Eye (tissue), 1 donor: ENCODE measurements at regions not wholly inside any gene's neighbourhood (a gene's known extent, or its start where the extent isn't known, plus 50 kb on each side); places are given as distances from the start of the nearest gene placed in this dataset.
A peak's percentile ranks its signal among the peaks of the same experiment; 100 is the strongest.

Experiments used
- DNase-seq: peaks from one replicate; pipeline ENCODE4 v3.0.0-alpha.2; 2015

DNA sequence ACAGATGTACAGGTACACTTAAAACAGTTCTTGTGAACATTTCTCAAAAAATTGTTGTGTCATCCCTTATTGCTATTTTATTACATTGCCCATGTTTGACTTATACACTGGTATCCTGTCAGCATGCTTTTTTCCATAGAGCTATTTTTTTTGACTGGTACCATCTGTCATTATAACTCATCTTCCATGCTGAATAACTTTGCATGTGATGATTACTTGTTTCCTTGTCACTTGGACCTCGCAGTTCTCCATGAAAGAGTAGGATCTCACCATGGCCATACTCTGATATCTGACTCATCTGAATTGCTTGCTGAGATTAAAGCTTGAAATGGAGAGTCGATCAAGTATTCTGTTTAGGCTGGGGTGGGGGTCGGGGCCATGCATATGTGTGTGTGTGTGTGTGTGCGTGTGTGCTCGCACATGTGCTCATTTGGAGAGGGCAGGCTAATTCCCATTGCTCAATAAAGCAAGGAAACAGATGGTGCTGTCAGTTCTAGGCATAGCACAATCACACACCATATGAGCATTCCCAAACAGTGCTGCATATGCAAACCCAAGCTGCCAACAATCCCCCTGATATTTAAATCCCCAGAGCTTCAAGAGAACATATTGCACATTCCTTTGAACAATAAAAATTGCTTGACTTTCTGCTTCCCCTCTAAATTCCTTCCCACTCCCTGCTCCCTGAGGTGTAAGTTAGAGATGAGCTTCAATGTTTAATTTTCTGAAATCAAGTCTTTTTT lies 62.9 kb downstream of the NHLRC3 start:
- DNase-seq, result peak; percentile 79

DNA sequence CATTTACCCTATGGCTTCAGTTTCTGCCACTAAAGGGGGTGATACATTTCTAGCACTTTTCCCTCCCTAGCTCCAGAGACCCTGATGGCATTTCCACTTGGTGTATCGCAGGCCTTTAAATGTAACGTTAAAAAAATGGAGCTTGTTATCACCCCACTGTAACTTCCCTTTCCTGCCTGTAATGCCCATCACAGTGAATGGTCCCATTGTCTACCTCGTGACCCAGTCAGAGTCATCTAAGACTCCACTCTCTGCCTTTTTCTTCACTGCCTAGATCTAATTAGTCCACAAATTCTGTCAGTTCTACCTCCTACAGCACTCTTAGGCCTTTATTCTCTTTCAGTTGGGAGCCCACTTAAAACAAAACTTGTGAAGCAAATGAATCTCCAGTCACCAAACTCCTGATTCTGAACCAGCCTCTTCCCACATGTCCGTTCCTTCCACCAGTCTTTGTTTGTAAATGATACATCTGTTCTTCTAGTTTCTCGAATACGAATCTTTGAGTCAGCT lies 64.8 kb downstream of the NHLRC3 start:
- DNase-seq, result no peak

DNA sequence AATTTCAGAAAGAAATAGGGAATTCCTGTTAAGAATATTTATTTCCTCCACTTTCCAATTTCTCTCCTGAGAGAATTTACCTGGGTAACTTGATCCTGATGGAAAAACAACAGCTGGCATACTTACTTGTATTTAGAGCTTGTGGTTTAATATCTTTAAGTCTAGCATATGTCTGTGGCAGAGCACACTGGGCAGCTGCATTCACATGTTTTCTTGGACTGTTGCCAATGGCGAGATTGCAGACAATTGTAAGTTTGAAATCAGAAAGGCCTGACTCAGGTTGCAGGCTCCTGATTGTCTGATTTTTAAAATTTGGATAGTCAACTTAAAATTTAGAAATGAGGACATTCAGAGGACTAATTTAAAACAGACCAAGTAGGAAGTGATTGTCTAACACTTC lies 66.9 kb downstream of the NHLRC3 start:
- peak; percentile 25 for DNase-seq

DNA sequence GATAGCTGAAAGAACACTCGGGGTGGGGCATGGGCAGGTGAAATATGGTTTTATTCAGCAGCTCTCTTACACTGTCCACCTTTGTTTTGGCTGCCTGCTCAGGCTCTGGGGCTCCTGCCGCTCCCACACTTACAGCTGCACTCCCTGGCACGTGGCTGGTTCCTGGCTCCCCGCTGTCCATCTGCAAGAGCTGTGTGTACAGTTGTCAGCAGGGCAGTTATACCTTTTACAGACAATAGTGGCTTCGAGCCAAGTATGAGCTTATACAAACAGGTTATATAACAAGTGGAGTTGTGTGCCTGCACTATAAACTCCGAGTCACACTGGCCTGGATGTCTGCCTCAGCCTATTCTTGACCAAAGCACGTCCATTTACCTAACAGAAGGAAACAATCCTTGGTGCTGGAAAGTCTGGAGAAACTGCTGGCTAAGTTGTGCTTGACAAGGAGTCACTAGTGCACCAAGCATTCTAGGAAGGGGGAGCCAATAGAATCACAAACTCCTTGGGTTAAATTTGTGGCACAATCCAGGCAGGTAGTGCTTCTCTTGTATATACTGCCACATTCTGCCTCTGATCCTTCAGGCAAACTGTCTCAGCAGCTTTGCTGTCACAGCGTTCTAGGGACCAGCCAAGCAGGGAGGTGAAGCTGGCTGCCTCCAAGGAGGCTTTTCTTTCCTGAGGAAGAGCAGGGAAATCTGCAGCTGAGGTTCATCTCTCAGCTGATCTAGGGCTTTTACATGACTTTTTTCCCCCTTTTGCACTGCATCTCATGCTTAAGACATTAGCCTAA lies 68.2 kb downstream of the NHLRC3 start:
- no peak for DNase-seq

DNA sequence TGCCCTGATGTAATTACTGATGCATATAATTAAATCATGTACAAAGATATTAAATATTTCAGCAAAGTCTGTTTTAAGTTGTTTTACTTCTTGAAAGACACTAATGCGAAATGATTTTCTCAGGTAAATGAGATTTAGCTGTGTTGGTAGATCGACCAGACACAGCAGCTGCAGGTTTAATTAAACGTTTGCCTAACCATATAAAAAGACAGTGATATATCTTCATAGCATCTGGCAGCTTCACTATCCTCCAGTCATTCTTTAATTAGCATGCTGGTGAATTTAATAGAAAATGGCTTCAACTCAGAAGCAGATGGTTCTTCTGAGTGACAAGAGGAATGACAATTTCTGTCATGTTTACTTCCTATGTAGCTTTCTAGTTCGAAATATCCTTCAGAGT lies 69.3 kb downstream of the NHLRC3 start:
- DNase-seq, result peak; percentile 63

DNA sequence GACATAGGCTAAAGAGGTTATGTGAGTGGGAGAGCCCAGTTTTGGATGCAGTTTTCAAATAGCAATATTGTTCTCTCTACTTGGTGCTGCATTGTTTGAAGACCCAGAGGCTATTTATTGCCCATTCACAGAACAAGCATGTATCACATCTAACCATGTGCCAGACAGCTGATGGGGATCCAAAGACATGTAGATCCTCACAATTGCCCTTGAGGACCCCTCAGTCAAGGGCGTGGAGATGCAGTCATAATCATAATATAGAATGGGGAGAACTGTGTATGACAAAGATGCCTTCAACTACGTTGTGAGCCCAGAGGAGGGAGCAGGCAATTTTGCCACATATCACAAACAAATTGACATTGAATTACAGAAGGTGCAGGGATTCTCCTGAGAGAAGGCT lies 70.5 kb downstream of the NHLRC3 start:
- DNase-seq, result no peak

DNA sequence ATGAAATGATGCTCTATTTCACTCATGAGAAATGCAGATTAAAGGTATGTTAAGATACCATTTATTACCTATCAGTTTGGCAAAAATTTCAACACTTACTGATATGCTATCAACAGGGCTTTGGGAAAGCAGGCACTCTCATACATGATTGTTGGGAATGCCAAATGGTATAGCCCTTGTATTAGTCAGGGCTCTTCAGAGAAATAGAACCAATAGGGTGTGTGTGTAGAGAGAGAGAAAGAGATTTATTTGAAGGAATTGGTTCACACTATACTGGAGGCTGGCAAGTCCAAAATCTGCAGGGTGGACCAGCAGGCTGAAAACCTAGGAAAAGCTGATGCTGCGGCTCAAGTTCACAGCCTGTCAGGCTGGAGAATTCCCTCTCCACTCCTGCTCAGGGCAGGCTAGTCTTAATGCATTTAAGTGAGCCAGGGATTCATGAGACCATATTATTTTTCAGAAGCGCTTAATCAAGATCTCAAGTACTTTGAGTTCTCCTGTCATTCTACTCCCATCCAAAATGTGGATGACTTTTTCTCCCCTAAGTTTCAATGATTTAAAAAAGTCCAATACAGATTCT lies 72.4 kb downstream of the NHLRC3 start:
- no peak for DNase-seq

DNA sequence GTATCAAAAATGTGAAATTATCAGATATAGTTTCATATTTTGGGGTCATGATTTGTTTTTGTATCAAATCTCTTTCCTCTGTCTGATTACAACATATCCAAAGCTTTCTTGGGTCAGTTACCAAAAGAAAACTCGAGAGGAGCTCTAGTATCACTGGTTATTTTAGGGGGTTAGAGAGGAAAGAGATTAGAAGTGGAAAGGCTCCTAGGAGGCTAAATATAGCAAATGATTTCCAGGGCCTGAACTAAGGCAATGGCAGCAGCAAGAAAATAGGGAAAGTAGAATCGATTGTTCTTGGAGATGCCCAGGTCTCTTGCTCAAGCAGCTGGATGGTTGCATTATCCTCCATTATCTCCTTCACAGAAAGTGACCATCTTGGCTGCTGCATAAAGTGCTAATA lies 72.9 kb downstream of the NHLRC3 start:
- DNase-seq, result no peak

DNA sequence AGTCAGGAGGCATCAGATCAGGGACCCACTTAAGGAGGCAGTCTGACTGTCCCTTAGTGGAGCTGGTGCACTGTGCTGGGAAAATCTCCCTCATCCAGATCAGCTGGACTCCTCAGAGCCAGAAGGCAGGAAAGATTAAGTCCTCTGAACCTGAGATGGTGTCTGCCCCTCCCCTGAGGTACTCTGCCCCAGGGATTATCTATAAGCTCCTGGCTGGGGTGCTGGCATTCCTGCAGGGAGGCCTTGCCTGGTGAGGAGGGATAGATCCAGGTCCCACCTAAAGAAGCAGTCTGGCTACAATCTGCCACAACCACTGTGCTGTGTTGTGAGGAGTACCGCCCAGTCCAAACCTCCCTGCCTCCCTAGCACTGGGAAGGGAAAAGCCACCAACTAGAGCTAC lies 81.2 kb downstream of the NHLRC3 start:
- DNase-seq, result no peak

DNA sequence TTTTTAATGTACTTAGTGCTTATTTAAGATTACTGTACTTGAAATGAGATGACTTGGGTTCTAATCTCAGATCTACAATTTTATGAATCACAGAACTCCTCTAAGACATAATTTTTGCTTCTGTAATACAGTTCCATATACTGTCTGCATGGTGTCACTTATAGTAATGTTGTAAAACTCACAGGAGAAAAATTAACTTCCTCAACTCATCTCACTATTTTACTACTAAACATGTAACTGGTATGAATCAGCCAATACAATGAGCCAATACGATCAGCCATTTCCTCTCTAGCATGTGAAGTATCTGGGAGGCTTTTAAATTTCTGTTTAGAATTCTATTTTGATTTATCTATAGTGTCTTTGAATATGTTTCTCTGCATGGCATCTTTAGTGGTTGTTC lies 85.3 kb downstream of the NHLRC3 start:
- no peak for DNase-seq

DNA sequence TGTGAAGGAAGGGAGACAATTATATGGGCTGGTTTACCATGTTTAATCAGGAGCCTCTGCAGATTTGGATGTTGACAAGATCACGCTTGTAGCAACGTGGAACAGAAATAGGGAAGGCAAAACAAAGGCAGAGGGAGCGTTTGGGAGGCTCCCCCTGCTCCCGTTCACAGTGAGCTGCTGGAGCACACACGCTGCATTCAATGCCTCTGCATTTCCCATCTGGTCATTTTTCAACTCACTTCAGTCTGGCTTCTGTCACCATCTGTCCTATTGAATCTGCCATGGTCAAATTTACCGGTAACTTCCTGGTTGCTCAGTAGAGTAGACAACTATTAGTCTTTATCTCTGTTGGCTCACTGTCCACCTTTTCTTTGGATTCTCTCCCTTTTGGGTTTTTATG lies 91.0 kb downstream of the NHLRC3 start:
- no peak for DNase-seq

DNA sequence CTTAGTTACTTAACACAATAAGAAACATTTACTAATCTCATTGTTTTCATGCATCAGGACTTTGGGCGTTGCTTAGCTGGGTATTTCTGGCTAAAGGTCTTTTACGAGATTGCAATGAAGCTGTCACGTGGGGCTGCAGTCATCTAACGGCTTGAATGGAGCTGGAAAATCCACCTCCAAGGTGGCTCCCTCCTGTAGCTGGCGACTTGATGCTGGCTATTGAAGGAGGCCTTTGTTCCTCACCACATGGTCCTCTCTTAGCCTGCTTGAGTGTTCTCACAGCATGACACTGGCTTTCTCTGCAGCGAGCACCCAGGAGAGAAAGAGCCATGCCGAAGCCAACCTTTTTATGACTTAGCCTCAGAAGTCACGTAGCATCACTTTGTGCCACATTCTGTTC lies 92.0 kb downstream of the NHLRC3 start:
- DNase-seq, result no peak

DNA sequence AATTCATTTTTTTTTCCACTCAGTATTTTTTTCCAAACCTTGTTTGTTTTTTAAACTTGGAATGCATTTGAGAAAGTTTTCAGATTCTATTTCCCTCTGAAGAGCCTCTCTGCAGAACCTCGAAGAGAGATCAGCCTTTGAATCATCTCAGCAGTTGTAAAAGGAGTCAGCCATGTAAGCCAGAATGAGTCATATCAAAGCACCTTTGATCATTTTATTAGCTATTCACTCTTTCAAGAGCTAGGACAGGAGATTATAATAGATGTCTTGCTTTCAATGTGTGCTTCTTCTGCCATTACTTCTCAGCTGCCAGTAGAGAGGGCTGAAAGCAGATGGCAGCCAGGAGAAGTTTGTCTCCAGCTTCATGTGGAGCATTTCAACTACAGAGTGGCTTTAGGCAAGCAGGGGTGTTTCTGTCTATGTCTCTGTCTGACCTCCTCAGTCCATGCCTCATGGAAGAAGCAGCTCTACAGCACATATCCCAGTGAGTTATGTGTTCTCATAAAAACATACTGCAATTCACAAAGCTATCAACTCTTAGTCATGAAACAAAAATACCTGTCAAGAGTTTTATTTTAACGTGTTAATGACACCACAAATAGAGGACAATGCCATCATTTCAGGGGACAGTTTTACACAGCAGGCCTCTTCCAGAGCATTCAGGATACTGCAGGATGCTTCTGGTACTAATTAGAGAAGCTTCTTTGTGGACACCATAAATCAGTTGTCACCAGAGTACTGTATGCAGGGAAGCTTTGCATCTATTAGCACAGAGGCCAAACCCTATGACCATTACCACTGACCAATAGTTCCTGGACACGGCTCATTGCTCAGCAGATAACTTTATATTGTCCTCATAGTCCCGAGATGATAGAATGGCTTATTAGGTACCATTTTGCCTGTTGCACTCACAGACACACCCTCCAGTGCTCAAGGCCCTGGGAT lies 94.3 kb downstream of the NHLRC3 start:
- no peak for DNase-seq

DNA sequence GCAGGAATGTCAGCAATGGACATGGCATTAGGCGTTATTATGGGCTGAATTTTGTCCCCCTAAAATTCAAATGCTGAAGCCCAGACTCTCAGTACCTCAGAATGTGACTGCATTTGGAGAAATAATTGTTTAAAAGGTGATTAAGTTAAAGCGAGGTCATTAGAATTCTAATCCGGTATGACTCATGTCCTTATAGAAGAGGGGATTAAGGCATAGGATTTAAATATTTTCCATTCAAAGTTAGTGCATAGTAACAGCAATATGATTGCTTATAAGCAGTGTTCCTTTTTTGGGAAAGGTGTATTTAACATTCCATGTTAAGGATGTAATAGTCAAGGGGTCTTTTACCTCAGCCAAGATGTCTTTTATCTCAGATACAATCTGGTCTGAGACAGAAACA lies 95.5 kb downstream of the NHLRC3 start:
- DNase-seq, result no peak

DNA sequence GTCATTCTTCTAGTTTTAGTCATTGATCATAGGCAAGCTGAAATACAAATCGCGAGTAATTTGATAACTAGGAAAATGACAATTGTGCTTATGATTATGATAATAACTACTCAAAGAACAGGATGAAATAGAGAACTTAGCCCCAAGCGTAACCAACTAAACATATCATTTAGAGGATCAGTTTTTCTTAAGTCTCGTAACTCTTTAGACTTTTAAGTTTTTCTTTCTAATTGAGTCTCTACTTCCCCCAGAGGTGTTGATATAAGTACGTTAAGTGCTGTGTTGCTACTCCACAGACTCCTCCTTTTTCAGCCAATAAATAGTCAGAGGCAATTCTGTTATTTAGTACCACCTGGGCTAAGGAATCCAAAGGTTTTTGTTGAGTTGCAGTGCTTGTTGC lies 96.3 kb downstream of the NHLRC3 start:
- no peak for DNase-seq

DNA sequence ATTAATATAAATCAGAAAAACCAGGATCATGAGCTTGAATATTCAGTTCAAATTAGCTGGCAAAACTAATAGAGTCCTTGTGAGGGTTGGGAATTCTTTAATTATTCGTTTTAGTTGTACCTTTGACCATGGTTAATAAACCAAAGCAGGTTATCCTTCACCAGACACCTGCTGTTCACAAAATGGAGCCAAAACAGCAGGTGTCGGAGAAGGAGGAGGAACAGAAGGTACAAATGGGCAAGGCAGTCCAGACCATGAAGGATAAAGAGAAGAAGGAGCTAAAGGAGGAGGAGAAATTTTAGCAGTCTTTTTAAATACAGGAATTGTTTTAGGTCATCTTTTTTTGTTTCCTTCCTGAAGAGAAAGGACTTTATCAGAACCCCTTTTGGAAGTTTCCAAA lies 106.1 kb downstream of the NHLRC3 start:
- DNase-seq, result no peak

DNA sequence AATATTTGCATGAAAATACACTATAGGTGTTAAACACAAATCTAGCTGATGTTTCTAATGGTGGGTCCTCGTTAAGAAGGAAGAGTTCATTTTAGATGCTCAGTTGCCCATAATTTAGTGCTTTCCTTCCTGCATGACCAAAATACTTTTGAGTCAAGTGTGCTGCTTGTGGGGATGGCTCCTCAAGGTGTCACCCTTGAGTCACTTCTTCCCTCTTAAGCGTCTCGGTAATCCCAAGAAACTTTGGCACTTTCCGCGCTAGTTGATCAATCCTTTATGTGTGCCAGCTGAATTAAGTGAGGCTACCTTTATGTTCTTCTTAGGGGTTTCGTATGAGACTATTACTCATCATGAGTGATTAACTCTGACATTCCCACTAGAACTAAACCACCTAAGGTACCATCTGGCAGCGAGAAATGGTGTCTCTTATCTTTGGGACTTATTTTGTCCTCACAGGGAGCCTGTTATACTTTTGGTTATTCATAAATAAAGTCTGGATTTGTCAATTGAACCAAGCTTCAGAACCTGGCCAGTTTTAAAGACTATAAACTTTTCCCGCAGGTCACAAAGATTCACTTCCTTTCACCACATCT lies 106.8 kb downstream of the NHLRC3 start:
- peak; percentile 87 for DNase-seq

DNA sequence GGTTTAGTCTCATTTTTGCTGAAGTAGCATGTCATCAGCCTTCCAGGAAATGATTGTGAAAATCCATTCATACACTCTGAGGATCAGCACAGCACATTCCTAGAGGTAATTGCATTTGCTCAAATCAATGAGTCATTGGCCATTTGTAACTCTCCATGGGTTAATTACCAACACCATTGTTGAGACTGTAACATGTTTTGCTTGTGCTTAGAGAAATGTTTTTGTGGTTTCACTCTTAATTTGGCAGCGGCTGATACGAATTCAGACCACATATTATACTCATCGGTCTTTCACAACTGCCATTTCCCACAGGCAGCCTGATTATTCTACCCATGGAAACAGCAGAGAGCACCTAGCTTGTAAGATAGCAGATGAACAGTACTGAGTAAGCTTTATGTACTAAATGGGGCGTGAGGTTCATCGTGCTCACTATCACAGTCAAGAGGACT lies 110.3 kb downstream of the NHLRC3 start:
- DNase-seq, result peak; percentile 59

DNA sequence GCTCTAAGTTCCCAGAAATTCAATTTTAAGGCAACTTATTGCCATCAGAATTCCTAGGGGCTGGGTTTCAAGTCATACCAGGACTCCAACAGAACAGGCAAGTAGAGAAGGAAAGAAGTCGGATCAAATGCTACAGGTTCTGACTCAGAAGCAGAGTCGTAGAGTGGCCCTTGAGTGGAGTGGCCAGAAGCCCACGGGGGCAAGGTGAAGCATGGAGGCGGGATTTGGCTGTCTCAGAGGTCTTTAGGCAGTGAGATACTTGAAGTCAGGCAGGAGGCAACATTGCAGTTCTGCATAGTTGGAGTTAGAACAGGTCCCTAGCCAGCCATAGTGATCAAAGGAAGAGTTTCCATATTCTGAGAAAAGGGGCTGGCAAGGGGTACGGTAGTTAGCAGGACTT lies 111.6 kb downstream of the NHLRC3 start:
- no peak for DNase-seq

DNA sequence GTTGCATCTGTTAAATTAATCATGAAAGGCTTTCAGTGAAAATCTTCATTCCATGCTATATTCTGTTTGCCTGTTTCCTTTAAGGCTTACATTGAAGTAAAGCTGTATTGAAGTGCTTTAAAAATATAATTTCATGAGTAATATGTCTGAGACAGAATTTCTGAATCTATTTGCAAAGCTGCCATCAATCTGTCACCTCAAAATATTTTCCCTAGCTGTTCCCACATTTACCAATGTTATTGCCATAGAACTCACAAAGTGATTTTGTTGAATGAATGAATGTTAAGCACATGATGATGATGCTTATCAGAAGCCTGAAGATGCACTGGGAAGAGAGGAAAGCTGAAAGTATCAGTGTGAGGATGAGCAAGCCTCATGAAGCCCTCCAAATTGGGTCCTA lies 115.8 kb downstream of the NHLRC3 start:
- no peak for DNase-seq

DNA sequence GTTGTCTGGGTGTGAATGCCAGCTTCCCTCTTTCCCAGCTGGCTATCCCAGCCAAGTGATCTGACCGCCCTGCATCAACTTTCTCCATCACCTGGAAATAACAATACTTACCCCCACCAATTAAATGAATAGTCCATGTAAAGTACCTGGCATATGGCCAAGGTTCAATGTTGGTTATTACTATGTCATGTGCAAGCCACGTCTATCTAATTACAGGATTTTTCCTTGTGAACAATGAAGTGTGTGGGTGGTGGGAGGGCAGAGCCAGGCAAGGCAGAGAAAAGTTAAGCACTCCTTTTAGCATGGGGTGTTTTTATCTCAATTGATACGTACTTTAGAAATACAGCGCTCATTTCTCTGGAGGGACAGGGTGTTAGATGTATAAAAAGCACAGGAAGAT lies 121.1 kb downstream of the NHLRC3 start:
- peak; percentile 30 for DNase-seq

DNA sequence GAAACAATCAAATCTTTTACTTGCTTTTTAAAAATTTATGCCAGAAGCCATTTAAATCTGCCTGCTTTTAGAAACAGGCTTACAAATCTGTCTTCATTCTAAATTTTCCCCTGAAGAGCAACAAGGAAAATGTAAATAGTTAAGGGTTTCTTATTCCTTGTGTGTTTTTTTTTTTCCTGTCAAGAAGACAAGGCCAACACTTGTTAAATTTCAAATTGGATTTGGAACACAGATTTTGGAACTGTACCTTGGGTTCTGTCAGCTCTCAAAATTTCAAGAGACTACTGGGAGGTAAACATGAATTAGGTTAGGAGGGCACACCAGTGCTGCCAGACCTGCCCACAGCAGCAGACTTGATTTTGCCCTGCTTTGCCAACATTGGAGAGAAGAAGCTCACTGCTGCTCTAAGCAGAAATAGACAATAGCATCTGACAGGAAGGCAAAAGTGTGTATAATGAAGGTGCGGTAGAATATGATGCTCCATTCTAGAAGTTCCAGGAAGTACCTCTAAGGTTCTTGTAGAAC lies 121.7 kb downstream of the NHLRC3 start:
- DNase-seq, result no peak
